GM06990 (cell line): ENCODE measurements at regions not wholly inside any gene's neighbourhood (a gene's known extent, or its start where the extent isn't known, plus 50 kb on each side); places are given as distances from the start of the nearest gene placed in this dataset.

Experiments used
- DNase-seq: peaks from one replicate; pipeline ENCODE4 v3.0.0-alpha.2; 2011; ENCODE audit not compliant: insufficient read length; ENCODE audit errors: extremely low read depth
- H3K27me3 ChIP-seq: replicated peaks from 2 replicates; pipeline ENCODE4 v1.6.0; 2011; ENCODE audit warnings: low read length; ENCODE audit not compliant: control insufficient read depth, insufficient read depth
- H3K36me3 ChIP-seq: 2 replicates; pipeline ENCODE4 v1.5.1; 2011; ENCODE audit warnings: low read length; ENCODE audit not compliant: control insufficient read depth, insufficient read depth
- H3K4me3 ChIP-seq: replicated peaks from 2 replicates; pipeline ENCODE4 v1.5.1; 2011; ENCODE audit warnings: low read depth, mild to moderate bottlenecking, control low read depth, low read length
- TF ChIP-seq, protein P1 (sequence below): IDR thresholded peaks from 2 replicates; pipeline ENCODE4 v1.5.1; 2011; ENCODE audit warnings: low read length, control low read depth, mild to moderate bottlenecking, inconsistent platforms; ENCODE audit not compliant: insufficient read depth, poor library complexity, severe bottlenecking

GRCh38 chr15:69836048-69836447 lies 261.7 kb downstream of the TLE3 start:
- DNase-seq: no peak
- Histone ChIP-seq H3K27me3 (peaks cover 1% of the 10 kb centered on the region), H3K36me3 (no peaks in the 10 kb centered on the region), H3K4me3 (no peak overlapping the region)
- TF ChIP-seq, protein P1, sequence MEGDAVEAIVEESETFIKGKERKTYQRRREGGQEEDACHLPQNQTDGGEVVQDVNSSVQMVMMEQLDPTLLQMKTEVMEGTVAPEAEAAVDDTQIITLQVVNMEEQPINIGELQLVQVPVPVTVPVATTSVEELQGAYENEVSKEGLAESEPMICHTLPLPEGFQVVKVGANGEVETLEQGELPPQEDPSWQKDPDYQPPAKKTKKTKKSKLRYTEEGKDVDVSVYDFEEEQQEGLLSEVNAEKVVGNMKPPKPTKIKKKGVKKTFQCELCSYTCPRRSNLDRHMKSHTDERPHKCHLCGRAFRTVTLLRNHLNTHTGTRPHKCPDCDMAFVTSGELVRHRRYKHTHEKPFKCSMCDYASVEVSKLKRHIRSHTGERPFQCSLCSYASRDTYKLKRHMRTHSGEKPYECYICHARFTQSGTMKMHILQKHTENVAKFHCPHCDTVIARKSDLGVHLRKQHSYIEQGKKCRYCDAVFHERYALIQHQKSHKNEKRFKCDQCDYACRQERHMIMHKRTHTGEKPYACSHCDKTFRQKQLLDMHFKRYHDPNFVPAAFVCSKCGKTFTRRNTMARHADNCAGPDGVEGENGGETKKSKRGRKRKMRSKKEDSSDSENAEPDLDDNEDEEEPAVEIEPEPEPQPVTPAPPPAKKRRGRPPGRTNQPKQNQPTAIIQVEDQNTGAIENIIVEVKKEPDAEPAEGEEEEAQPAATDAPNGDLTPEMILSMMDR: no peak

DNA sequence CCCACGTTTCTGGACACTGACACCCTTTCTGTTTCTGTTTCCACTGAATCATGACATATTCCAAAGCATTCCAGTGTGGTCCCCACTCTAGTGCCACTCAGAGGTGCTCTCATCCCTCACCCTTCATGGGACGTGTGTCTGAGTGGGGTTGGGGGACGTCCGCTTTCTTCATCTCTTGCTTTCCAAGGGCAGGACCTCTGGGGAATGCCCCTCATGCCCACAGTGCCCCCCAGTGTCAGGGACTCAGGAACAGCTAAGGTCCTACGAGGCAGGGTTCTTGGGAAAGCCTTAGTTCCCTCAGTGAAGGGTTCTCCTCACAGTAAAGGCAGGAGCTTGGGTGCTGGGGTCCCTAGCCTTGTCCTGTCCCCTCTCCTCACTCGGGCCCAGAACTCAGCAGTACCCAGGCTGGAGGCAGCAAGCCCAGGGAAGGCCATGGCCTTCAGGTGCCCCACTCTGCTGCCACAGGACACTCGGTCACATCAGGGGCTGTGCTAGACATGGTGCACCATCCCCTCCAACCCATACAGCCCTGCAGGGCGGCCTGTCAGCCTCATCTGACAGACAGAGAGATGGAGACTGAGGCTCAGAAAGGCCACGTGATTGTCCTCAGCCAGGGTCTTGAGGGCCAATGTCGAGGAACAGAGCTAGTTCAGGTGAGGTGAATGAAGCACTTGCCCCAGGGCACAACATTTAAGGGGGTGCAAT lies 261.0 kb downstream of the TLE3 start:
- peaks cover 1% of the 10 kb centered on the region for H3K27me3 ChIP-seq
- no peaks in the 10 kb centered on the region for H3K36me3 ChIP-seq
- DNase-seq: no peak
- TF ChIP-seq, protein P1: no peak
- no peak overlapping the region for H3K4me3 ChIP-seq

GRCh38 chr15:69838338-69838737 lies 259.4 kb downstream of the TLE3 start:
- TF ChIP-seq, protein P1: no peak
- no peaks in the 10 kb centered on the region for H3K36me3 ChIP-seq
- DNase-seq: no peak
- peaks cover 1% of the 10 kb centered on the region for H3K27me3 ChIP-seq
- H3K4me3 ChIP-seq: no peak overlapping the region

GRCh38 chr15:69838994-69839393 lies 258.7 kb downstream of the TLE3 start:
- Histone ChIP-seq H3K36me3 (no peaks in the 10 kb centered on the region), H3K4me3 (no peak overlapping the region), H3K27me3 (peaks cover 1% of the 10 kb centered on the region)
- TF ChIP-seq, protein P1: no peak
- DNase-seq: no peak

DNA sequence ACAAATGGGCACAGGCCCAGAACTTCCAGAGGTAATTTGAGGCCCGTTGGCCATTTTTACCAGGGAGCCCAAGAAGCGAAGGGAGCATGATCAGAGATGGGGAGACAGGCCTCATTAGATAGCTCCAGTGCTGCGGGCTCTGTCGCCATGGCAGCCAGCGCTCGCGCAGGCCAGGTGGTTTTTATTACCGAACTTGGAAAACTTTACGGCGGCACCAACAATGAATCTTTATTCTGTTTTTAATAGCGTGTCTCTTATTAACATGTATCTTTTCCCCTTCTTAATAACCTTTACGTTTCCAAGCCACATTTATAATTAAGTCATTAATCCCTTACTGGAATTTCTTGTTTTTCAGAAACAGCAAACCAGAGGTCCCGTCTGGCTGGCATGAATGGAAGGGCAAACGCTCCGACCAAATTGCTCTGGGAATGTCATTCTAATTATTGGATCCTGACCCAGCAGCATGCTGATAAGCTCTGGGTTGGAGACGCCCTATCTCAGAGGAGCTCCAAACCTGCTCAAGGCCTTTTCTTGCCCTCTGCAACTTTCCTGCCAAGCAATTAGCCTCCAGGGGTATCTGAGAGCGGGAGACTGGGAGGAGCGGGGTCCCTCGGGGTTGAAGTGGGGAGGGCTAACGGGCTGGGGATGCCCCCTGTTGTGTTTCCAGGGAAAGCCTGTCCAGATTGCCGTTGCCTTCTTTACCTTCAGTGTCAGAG lies 256.4 kb downstream of the TLE3 start:
- TF ChIP-seq, protein P1: no peak
- no peak for DNase-seq

DNA sequence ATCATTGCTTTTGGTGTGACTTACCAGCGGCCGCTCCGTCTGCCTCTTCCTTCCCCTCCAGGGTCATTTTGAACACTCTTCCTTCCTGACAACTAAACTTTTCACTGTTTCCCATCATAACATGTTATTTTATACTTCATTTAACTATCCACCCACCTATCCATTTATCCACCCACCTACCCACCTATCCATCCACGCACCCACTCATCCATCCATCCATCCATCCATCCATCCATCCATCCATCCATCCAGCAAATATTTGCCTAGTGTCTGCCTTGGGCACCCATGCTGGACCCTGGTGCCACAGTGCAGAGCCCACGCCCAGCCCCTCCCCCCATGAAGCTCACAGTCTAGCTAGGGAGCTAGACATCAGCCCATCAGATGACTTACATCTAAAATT lies 254.9 kb downstream of the TLE3 start:
- Histone ChIP-seq H3K27me3 (peaks cover 1% of the 10 kb centered on the region; the same call in 1 of the 2 replicates), H3K4me3 (no peak overlapping the region), H3K36me3 (no peaks in the 10 kb centered on the region)
- TF ChIP-seq, protein P1: no peak
- DNase-seq: no peak

More for the DNA sequence above, 256.4 kb downstream of the TLE3 start:
- no peaks in the 10 kb centered on the region for H3K36me3 ChIP-seq
- H3K27me3 ChIP-seq: peaks cover 1% of the 10 kb centered on the region
- H3K4me3 ChIP-seq: no peak overlapping the region
